ENCODE measurements at regions not wholly inside any gene's neighbourhood (a gene's known extent, or its start where the extent isn't known, plus 50 kb on each side); places are given as distances from the start of the nearest gene placed in this dataset.
"Not testable (repeated sequence)": the region's sequence is repeated elsewhere in the genome, so short reads cannot be mapped to it uniquely, and the experiment has no call there.

DNA sequence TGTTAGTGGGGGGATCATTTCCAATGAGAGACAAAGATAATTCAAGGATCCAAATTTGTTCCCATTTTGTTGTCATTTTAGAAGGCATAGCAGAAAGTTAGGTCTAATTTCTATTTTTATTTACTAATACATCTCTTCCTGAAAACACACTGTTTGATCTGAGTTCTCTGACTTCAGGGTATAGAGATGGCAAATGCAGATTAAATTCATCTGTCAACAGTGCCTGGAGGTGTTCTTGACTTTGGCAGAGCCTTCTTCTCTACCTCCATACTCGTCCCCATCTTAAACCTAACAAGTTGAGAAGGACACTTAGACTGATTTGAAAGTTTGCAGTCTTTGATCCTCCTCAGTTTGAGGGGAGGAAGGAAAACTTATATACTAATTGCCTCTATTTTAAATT lies 308.2 kb downstream of the SOX2 start:
- DNase-seq (ENCODE audit: low spot score), result no peak
- Histone ChIP-seq H3K4me3 (no peak overlapping the region), H3K27ac (no peak overlapping the region), H3K27me3 (replicated peaks; ENCODE audit: insufficient read depth) (no peaks in the 10 kb centered on the region), H3K4me1 (replicated peaks) (no peaks in the 10 kb centered on the region), H3K9me3 (no peaks in the 10 kb centered on the region), H3K36me3 (no peaks in the 10 kb centered on the region)
- 24% methylated on average over 1 of the region's 1 CpG for WGBS
- intact Hi-C loops (cut with DNase I), result no loop called here
- TF ChIP-seq CTCF (IDR thresholded peaks at IDR 0.05) (no peak), POLR2A (IDR thresholded peaks at IDR 0.05) (no peak), POLR2AphosphoS5 (IDR thresholded peaks at IDR 0.05) (no peak)

- Histone ChIP-seq H3K27ac (no peak overlapping the region), H3K36me3 (no peaks in the 10 kb centered on the region), H3K4me3 (no peak overlapping the region), H3K9me3 (no peaks in the 10 kb centered on the region), H3K27me3 (replicated peaks; ENCODE audit: insufficient read depth) (no peaks in the 10 kb centered on the region), H3K4me1 (replicated peaks) (no peaks in the 10 kb centered on the region)
- no peak for TF ChIP-seq CTCF (IDR thresholded peaks at IDR 0.05)
- TF ChIP-seq POLR2A (IDR thresholded peaks at IDR 0.05), result no peak
- TF ChIP-seq POLR2AphosphoS5 (IDR thresholded peaks at IDR 0.05), result no peak
- 71% methylated on average over 2 of the region's 2 CpGs for WGBS
- DNase-seq (ENCODE audit: low spot score), result no peak
- intact Hi-C loops (cut with DNase I), result no loop called here
Observed at GRCh38 chr3:182023843-182024242, 312.1 kb downstream of the SOX2 start.

- intact Hi-C loops (cut with DNase I), result no loop called here
- H3K4me1 ChIP-seq (replicated peaks), result no peaks in the 10 kb centered on the region
- DNase-seq (ENCODE audit: low spot score), result no peak
- 68% methylated on average over 1 of the region's 1 CpG for WGBS
- no peaks in the 10 kb centered on the region for H3K27me3 ChIP-seq (replicated peaks; ENCODE audit: insufficient read depth)
- H3K9me3 ChIP-seq, result no peaks in the 10 kb centered on the region
- H3K27ac ChIP-seq, result no peak overlapping the region
- no peaks in the 10 kb centered on the region for H3K36me3 ChIP-seq
- H3K4me3 ChIP-seq, result no peak overlapping the region
- TF ChIP-seq CTCF (IDR thresholded peaks at IDR 0.05), result no peak
- TF ChIP-seq POLR2A (IDR thresholded peaks at IDR 0.05), result no peak
- TF ChIP-seq POLR2AphosphoS5 (IDR thresholded peaks at IDR 0.05), result no peak
Observed at GRCh38 chr3:182027366-182027765, 315.6 kb downstream of the SOX2 start.

DNA sequence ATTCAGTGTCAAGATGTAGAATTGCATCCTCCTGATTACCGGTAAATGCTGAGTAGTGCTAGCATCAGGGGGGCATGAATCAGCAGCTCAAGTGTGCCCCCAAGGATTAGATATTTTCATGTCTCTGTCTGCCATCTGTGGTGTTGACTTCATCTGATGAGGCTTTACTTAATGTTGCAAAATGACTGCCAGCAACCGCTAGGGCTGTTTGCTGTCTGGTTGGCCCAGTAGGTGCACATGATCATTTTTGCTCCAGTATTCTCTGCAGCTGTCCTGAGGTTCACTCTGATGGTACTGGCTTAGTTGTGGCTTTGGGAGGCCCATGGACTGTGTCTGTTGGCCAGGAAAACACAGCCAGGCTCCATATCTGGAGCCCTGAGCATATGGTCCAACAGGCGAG lies 316.4 kb downstream of the SOX2 start:
- 94% methylated on average over 3 of the region's 3 CpGs for whole genome bisulfite sequencing
- no peaks in the 10 kb centered on the region for H3K4me1 ChIP-seq (replicated peaks)
- TF ChIP-seq POLR2A (IDR thresholded peaks at IDR 0.05) (no peak), CTCF (IDR thresholded peaks at IDR 0.05) (no peak), POLR2AphosphoS5 (IDR thresholded peaks at IDR 0.05) (no peak)
- no peaks in the 10 kb centered on the region for H3K27me3 ChIP-seq (replicated peaks; ENCODE audit: insufficient read depth)
- no peaks in the 10 kb centered on the region for H3K36me3 ChIP-seq
- H3K4me3 ChIP-seq, result no peak overlapping the region
- no peaks in the 10 kb centered on the region for H3K9me3 ChIP-seq
- H3K27ac ChIP-seq, result no peak overlapping the region
- intact Hi-C loops (cut with DNase I), result no loop called here
- DNase-seq (ENCODE audit: low spot score), result no peak

DNA sequence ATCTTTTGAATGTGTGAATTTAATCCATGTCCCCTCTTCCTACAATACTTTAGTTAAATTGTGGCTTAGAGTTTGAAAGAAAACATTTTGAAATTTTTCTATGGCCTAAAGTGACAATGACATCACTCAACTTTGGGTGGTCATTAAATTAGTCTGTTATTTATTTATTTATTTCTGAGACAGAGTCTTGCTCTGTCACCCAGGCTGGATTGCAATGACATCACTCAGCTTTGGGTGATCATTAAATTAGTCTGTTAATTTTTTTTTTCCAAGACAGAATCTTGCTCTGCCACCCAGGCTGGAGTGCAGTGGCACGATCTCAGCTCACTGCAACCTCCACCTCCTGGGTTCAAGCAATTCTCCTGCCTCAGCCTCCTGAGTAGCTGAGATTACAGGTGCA lies 322.5 kb downstream of the SOX2 start:
- H3K9me3 ChIP-seq; H3K27me3 ChIP-seq (replicated peaks; ENCODE audit: insufficient read depth); H3K4me3 ChIP-seq; H3K36me3 ChIP-seq; intact Hi-C loops (cut with DNase I); H3K27ac ChIP-seq; DNase-seq (ENCODE audit: low spot score); H3K4me1 ChIP-seq (replicated peaks): not testable (repeated sequence)
- 83% methylated on average over 1 of the region's 1 CpG for WGBS

Data from prostate gland (tissue), 2 donors.